ENCODE measurements at regions not wholly inside any gene's neighbourhood (a gene's known extent, or its start where the extent isn't known, plus 50 kb on each side); places are given as distances from the start of the nearest gene placed in this dataset.

DNA sequence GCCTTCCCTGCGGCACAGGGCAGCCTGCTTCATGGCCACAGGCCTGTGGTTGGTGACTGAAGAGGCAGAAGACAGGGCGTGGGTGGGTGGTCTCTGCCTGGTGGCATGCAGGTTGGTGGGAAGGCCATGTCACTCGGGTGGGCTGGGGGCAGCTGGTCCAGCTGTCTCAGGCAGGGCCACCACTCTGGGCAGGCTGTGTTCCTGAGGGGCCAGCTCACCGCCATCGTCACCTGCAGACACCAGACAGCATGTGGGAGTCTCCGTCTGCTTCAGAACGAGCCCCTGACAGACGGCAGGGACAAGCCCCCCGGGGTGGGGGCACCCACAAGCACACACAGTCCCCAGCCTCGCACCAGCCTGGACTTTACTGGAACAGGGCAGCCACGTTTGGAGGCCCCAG, 750.1 kb downstream of the BRD1 start:
- DNase-seq = no peak

DNA sequence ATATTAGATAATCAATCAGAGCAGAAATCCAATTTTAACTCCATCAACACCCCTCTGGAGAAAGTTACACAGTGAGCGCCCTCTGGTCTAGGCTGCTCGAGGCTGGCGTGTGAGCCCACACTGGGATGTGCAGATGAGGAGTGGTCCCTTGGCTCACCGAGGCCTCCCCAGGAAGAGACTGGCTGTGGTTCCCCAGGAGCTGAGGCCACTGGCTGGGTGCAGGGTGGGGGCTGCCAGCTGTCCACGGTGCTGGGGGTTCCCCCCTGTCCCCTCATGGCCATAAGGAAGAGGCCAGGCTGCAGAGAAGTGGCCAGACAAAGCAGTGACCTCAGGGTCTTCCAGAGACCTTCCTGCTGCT, 750.7 kb downstream of the BRD1 start:
- no peak for DNase-seq

DNA sequence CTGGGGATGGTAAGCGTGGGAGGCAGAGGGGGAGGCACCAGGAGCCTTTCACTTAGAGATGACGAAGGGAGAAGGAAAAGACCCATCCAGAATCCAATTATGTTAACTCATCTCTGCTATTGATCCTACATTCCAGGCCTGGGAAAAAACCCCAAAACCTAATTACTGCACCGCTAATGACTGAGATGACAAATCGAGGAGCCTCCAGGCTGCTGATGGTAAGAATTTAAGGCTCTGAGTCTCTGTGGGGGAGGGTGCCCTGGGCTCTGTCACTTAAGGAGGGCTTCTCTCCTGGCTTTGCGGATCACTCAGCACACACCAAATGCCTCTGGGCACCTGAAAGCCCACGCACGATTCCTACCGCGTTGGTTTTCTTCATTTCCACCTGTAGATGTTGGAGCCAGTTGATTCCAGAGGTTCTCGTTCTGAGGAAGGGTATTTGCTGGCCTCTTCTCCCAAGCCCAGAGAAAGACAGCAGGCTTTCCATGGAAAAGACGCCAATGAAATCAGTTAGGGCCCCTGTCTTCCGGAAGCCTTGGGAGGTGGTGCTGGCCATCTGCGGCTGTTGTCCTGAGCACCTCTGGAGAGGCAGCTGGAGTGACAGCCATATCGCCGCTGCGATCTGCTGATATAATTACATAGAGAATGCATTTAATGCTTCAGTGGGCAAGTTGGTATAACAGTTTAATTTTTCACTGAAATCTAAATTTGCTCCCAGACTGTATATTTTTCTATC, 751.2 kb downstream of the BRD1 start:
- no peak for DNase-seq

DNA sequence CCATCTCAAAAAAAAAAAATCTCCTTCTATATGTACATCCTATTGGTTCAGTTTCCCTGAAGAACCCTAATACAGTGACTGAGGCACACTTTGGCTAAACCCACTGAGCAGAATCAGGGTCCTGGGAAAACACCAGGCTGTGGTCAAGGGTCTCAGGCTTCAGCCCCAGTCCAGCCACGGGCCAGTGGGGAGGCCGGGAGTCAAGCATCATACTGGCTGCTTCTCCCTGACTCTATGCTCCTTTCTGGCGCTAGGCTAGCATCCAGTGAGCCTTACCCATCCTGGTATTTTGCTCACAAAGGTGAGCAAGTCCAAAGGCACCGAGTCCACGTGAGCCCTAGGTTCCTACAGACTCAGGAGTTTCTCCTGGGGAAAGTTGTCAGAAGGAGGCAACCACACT, 752.5 kb downstream of the BRD1 start:
- DNase-seq = no peak

DNA sequence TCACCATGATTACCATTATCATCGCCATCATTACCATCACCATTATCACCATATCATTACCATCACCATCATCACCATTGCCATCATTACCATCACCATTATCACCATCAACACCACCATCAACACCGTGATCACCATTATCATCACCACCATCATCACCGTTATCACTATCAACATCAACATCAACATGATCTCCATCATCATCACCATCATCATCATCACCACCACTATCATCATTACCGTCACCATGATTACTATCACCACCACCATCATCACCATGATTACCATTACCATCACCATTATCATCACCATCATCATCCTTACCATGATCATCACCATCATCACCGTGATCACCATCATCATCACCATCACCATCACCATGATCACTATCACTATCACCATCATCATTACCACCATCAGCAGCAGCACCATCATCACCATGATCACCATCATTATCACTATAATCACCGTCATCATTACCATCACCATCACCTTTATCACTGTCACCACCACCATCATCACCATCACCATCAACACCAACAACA, 753.7 kb downstream of the BRD1 start:
- DNase-seq = no peak

DNA sequence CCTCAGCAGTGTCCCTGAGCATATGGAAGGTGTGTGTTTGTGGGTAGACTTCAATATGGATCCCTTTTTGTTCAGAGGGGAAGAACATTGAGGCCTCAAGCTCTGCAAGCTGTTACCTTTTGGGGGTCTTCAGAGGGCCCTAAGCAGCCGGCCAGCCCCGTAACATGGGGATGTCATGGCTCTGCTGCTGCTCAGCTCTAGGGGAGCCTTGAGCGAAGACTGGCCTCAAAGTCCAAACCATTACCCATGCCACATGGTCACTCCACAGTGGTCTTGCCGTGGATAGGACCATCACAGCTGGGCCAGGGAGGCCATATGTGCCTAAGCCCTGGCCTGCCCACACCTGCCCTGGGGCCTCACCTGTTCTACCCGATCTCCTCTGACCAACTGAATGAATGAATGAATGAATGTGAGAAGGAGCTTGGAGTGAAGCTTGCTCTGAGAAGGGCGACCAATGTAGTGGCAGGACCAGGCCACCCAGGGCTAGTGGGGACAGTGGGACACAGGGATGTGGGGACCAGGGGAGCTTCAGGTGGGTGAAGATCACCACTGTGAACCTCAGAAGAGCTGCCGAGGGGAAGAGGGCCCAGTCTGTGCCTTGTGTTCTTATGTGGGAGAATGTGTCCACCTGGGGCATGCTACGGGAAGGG, 754.6 kb downstream of the BRD1 start:
- DNase-seq = no peak

DNA sequence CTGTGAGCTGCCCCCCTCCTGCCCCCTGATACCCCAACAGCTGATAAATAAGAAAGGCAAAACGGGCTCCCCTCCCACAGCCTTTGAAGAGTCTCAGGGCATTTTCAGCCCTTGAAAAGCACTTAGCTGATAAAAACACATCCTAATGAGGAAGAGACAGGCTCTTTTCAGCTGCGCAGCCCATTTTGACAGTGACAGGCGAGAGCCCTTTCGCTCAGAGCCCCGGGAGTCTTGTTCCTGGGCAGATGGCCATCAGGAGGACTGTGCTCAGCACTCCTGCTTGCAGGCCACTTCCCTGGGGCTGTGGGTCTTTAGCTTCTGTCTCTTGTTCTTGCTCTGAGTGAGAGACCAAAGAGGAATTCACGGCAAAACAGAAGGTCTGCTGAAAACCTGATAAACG, 757.2 kb downstream of the BRD1 start:
- no peak for DNase-seq

DNA sequence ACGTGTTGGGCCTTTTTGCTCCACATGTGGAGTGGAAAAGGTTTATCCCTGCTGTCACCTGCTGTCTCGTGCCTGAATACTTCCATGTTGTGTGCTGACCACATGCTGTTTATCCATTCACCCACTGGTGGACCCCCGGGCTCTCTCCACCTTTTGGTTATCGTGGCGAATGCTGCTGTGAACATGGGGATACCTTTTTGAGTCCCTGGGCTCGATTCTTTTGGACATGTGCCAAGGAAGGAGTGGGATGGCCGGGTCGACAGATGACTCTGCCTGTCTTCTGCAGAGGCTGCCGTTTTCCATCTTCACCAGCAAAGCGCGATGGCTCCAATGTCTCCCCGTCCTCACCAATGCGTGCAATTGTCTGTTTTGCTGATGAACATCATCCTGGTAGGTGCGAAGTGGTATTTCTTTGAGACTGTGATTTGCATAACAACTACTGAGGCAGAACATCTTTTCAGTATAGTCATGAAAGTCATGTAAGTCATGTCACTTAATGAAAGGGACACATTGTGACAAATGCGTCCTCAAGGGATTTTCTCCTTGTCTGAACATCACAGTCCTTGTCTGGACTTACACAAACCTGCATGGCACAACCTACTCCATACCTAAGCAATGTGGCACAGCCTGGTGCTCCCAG, 758.7 kb downstream of the BRD1 start:
- no peak for DNase-seq

DNA sequence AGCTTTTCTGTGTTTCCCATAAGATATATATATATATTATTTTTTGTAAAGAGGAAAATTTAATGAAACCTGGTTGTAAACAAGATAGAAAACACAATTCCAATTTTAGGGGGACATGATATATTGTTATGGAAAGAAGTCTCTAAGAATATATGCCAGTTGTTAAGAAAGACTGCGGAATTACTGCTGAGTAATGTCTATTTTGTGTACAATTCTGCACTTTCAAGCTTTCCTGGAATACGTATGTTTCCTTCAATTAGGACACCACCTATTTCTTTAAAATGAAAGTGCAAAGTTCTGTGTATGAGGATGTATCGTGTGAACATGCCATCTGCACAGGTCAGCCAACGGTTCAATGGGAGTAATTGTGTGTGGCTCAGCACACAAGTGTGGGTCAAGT, 760.2 kb downstream of the BRD1 start:
- no peak for DNase-seq

DNA sequence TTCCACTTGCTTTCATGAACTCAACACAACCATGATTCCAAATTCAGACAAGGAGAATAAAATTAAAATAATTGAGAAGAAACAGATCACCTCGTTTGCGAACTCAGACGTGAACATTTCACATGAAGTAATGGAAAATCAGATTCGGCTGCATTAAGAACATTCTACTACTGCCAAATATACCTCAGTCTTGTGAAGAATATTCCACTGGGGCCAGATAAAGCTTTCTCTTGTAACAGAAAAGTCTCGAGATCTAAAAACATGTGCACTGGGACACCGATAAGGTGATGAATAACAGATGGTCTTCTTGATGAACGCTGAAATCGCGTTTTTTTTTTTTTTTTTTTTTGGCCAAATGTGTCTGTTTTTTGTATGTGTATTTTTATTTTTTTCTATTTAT, 761.1 kb downstream of the BRD1 start:
- DNase-seq = no peak

DNA sequence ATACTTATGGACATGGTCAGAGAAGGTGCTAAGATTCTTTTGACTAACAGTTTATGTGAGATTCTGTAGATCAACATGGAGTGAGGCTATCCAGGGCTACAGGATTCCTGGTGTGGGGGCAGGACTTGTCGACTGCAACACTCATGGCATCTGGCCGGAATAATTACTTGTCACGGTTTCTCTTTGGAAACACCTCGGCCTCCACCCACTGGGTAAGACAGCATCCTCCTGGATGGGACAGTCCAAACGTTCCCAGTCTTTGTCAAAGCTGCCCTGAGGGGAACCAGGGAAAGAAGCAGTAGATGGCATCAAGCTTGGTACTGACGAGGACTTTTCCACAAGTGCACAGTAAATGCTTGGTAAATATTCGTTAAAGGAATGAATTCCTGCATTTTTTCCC, 762.8 kb downstream of the BRD1 start:
- no peak for DNase-seq

DNA sequence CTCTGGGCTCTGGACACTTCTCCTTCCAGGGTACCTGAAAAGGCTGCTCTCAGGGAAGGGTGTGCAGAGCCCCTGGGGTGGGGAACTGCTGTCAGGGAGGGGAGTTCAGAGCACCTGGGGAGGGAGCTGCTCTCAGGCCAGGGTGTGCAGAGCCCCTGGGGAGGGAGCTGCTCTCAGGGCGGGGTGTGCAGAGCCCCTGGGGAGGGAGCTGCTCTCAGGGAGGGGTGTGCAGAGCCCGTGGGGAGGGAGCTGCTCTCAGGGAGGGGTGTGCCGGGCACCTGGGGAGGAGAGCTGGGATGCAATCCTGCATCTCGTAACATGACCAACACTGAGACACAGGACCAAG, 764.2 kb downstream of the BRD1 start:
- DNase-seq = no peak

DNA sequence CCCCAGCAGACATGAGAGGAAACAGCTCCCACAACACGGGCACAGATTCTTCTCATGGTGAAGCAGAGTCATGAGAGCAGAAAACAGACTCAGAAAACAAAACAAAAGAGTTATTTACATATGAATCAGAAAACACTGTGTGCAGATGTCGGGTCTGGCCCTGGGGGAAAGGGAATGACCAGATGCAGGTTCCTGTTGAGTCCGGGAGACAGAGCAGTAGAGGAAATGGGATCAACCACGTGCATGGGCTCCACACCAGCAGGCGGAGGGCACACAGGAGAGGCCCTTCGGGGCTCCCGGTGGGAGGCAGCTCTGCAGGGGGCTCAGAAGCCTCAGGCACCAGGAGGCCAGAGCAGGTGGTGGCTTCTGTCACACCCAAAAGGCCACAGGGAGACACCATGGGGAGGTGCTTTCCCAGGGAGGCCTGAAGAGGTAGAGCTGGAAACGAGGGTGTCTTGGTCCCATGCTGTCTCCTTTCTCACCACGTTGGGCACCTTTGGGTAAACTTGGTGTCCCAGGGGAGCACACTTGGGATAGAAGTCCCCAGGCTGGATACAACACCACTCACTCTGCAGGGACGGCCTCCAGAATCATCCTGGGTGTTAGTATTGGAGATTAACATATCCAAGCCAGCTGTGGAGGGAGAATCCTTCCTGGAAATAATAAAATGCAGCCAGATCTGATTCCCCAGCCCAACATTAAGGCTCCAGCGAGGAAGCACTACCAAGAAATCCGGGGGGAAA, 764.7 kb downstream of the BRD1 start:
- no peak for DNase-seq

DNA sequence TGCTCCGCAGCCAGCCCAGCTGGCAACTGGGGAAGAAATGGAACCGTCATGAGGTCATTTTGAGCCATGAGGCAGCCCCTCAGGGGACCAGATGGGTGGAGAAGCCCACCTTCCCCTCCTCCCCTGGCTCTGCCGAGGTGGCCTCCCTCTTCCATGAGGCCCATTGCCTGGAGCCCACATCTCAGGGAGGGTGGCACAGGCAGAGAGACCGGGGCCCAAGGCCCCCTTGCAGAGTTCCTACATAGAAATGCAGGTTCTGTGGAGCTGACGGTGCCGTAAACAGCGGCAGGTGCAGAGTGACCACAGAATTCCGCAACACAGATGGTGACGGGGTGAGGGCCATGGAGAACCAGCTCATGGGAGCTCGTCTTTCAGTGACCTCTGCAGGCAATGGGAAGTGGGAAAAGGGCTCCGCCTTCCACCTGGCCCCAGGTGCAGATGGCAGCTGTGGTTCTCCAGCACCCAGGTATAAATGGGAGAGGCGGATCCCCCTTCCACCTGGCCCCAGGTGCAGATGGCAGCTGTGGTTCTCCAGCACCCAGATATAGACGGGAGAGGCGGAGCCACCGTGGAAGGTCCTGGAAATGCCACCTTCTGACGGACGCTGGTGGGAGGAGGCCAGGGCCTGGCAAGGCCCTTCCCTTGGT, 765.4 kb downstream of the BRD1 start:
- no peak for DNase-seq

DNA sequence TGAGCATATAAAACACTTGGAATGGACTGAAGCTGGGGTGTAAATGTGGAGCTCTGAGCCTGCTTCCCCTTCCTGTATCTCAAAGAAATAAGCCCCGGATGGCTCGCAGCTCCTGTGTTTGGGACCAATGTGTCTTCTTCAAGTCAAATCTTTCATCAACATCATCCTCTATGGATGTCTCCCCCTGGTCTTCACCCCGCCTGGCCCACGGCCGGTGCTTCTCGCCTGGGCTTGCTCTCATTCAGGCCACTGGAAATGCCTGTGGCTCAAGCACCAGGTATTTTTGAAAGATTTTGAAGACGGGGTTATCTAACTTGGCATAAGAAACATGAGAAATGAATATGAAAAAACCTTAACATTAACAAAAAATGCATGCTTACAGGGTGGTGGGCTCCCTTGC, 769.8 kb downstream of the BRD1 start:
- DNase-seq = no peak

DNA sequence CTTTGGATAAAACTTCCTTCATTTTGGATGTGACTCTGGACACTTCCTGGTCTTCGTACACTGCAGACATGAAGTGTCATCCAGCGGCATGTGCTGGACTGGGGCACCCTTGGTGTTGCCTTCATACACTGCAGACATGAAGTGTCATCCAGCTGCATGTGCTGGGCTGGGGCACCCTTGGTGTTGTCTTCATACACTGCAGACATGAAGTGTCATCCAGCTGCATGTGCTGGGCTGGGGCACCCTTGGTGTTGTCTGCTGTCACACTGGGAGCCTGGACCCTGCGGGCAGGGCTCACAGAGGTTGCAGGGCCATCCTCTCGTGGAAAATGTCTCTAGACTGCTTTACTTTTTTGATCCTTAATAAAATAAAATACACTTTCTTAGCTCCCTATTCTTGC, 771.4 kb downstream of the BRD1 start:
- DNase-seq = no peak

DNA sequence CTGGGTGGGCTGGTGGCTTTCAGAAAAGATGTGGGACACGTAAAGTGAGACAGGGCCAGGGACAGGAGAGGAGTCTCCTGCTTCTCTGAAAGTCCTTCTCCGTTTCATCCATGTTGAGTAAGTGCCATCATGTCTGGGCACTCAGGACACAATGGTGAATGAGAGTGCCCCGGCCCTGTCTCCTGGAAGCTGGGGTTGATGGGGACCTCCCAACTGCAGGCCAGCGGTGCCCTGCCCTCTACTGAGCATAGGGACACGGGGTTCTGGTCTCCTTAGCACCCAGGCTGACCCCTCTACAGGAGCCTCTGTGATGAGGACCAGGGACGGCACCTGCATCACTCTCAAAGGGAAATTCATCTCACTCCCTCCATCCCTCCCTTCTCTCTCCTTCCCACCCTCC, 772.3 kb downstream of the BRD1 start:
- no peak for DNase-seq

DNA sequence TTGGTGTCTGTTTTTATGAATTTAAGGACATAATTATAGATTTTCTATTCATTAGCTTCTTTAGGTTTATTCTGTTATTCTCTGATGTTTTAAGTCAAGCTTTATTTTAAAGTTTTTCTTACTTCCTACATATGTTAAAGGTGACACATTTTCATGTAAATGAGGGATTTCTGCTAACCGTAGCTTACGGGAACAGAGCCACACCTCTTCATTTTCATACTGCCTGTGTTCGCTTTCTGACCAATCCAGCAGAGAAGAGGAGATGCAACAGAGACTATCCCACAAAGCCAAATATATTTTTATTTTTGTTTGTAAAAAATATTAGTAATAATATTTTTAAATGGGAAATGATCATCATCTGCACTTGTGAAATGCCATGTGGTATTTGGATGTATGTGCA, 774.1 kb downstream of the BRD1 start:
- no peak for DNase-seq

DNA sequence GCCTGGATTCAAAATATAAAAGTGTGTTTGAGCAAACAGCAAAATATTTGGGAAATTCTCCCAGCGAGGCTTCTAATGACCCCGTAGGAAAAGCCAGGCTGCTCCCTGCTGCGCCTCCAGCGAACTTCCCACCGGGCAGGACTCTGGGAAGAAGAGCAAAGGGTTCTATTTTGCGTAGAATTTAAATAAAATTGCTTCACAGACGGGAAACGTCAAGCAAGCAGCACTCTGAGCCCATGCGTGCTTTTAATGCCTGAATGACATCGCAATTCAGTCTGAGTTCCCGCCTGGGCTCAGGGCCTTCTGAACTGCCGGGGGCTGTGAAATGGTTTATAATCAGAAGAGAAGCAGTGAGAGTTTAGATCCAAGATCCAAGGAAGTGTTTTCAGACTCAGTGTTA, 775.1 kb downstream of the BRD1 start:
- no peak for DNase-seq

DNA sequence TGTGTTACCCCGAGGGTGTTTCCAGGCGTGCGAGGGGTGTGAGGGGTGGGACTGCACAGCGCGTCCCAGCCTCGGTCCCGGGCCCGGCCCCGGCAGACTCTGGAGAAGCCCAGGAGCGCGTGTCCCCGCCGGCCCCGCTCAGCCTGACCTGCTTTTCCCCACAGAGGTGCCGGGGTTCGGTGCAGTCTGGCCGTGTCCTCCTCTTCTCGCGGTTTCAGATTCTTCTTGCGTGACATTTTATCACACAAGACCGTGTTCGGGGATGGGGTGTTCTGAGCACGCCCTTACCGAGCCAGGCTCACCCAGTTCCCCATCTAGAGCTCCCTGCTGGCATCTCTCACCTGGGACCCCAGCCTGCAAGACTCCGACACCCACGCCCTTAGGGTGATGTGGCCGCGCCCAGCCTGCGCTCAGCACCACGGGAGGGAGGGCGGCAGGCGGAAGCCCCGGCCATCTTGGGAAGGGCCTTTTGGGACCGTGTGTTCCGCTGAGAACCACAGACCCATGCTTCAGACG, 775.6 kb downstream of the BRD1 start:
- no peak for DNase-seq

DNA sequence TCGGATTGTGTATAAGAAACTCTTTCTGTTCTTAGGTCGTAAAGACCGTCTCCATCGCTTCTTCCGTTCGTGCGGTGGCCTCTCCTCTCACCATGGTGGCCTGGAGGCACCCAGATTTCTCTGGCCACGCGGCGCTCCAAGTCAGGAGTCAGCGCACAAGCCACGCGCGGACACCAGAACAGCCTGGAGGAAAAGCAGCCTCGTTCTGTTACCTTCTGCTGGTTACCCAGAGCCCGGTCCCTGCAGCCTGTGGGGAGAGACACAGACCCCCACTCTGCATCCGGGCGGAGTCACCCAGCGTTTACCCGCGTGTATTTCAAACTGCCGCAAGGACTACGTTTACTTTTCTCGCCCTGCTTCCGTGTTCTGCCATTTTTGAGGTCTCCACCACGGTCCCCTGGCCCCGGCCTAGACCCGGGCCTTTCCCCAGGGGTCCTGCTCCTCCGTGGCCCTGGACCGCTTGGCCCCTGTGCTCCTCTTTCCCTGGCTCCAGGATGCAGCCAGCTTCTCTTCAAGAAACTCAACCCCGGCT, 776.1 kb downstream of the BRD1 start:
- no peak for DNase-seq

DNA sequence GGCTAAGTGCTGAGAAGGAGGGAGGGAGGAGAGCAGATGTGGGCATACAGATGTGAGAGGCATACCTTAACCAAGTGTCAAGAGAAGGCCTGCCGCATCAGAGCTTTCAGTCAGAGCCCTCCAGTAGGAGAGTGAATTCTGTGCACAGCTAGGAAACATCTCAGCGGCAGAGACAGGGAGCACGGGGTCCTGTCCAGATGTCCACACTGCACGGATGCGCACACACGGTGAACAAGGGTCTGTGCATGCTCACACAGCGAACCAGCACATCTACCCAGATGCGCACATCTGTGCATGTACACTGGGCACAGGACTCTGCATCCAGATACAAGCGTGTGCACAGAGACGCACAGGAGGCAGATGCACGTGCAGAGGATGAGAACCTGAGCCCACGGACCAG, 778.0 kb downstream of the BRD1 start:
- no peak for DNase-seq

DNA sequence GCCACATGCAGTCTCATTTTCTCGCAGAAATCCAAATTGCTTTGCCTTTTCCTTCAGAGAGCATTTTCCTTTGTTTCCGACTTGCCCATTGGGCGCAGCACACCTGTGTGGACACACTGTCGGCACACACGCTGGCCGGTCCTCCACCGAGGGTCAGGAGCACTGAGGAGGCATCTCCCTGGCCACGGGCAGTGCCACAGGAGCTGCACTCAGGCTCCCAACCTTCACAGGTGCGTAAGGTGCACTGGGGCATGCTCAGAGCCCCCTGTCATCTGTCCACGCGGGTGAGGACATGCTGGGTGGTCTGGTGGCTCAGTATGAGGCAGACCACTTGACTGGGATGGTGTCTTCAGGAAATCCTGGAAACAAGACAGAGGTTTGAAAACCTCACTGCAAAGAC, 779.1 kb downstream of the BRD1 start:
- DNase-seq = no peak
